Astrocyte (in vitro differentiated cells and primary cell): ENCODE measurements at regions not wholly inside any gene's neighbourhood (a gene's known extent, or its start where the extent isn't known, plus 50 kb on each side); places are given as distances from the start of the nearest gene placed in this dataset.

Experiments
- CTCF ChIP-seq: IDR thresholded peaks from 2 replicates; pipeline ENCODE4 v1.5.1; 2011; ENCODE audit warnings: low read depth, mild to moderate bottlenecking, inconsistent platforms, low read length, moderate library complexity; ENCODE audit not compliant: insufficient read depth
- EZH2 ChIP-seq: IDR thresholded peaks from 2 replicates; pipeline ENCODE4 v1.6.1; 2012; ENCODE audit warnings: mild to moderate bottlenecking, low read length, inconsistent platforms; ENCODE audit not compliant: insufficient read depth

- TF ChIP-seq EZH2 (no peak), CTCF (no peak)
Observed at GRCh38 chr3:38916706-38917105, 100.7 kb upstream of the SCN10A start.
